WTC11 (cell line): ENCODE measurements at regions not wholly inside any gene's neighbourhood (a gene's known extent, or its start where the extent isn't known, plus 50 kb on each side); places are given as distances from the start of the nearest gene placed in this dataset.

ENCODE experiments used
- ATAC-seq: fragments of 200-7000 bp; cut with Tn5 transposase; 2 replicates; pipeline ENCODE4 v1.10.0; 2021; ENCODE audit warnings: mild to moderate bottlenecking, moderate library complexity
- CTCF ChIA-PET: fragments of 300-600 bp; sonication (Branson Sonifier 250); formaldehyde crosslinking; loops from one replicate; lab custom pipeline; 2021; ENCODE audit warnings: antibody characterized with exemption; lab: Charles Lee
- POLR2A ChIA-PET: fragments of 350-600 bp; sonication (Branson Sonifier 250); formaldehyde crosslinking; loops from one replicate; lab custom pipeline; 2021; ENCODE audit warnings: antibody characterized with exemption; lab: Charles Lee
- DNase-seq: peaks from one replicate; pipeline ENCODE4 v3.0.0; 2021; ENCODE audit warnings: low spot score
- H3K27ac Mint-ChIP-seq: 2 replicates; pipeline ENCODE4 v1.8.0; 2021; ENCODE audit warnings: mixed read lengths
- H3K27me3 Mint-ChIP-seq: 2 replicates; pipeline ENCODE4 v1.8.0; 2021; ENCODE audit warnings: low read depth, mild to moderate bottlenecking, moderate library complexity, mixed read lengths
- H3K36me3 Mint-ChIP-seq: 2 replicates; pipeline ENCODE4 v1.8.0; 2021; ENCODE audit warnings: mixed read lengths
- H3K4me1 Mint-ChIP-seq: 2 replicates; pipeline ENCODE4 v1.8.0; 2022; ENCODE audit warnings: mixed read lengths
- H3K4me3 Mint-ChIP-seq: 2 replicates; pipeline ENCODE4 v1.8.0; 2021; ENCODE audit warnings: mild to moderate bottlenecking, moderate library complexity, mixed read lengths
- H3K9me3 Mint-ChIP-seq: 2 replicates; pipeline ENCODE4 v1.8.0; 2021; ENCODE audit warnings: mixed read lengths
- AFF4 ChIP-seq: sonication (generic); formaldehyde crosslinking; IDR thresholded peaks from 2 replicates; pipeline ENCODE4 v1.8.1; 2023; ENCODE audit warnings: mild to moderate bottlenecking, missing genetic modification reagents, borderline replicate concordance
- ATF3 ChIP-seq: sonication (generic); formaldehyde crosslinking; conservative IDR thresholded peaks from 2 replicates; pipeline ENCODE4 v1.8.1; 2022; ENCODE audit warnings: mild to moderate bottlenecking, missing genetic modification reagents
- CREB1 ChIP-seq: sonication (generic); formaldehyde crosslinking; IDR thresholded peaks from 2 replicates; pipeline ENCODE4 v1.8.0; 2023; ENCODE audit warnings: mild to moderate bottlenecking, missing genetic modification reagents
- FOXJ3 ChIP-seq: sonication (generic); formaldehyde crosslinking; IDR thresholded peaks from 2 replicates; pipeline ENCODE4 v1.9.0; 2021; ENCODE audit warnings: missing genetic modification reagents, mild to moderate bottlenecking, borderline replicate concordance
- FOXK1 ChIP-seq: sonication (generic); formaldehyde crosslinking; IDR thresholded peaks from 2 replicates; pipeline ENCODE4 v1.8.0; 2022; ENCODE audit warnings: mild to moderate bottlenecking, moderate library complexity, missing genetic modification reagents
- GABPB1 ChIP-seq: sonication (generic); formaldehyde crosslinking; IDR thresholded peaks from 2 replicates; pipeline ENCODE4 v1.8.1; 2023; ENCODE audit warnings: mild to moderate bottlenecking, missing genetic modification reagents
- GRHL2 ChIP-seq: fragments of 250-450 bp; sonication (Bioruptor Pico); IDR thresholded peaks from 2 replicates; pipeline ENCODE4 v1.8.0; 2022; ENCODE audit warnings: mild to moderate bottlenecking, moderate library complexity; ENCODE audit not compliant: insufficient replicate concordance, severe bottlenecking
- IRF1 ChIP-seq: sonication (generic); formaldehyde crosslinking; IDR thresholded peaks from 2 replicates; pipeline ENCODE4 v1.8.0; 2023; ENCODE audit warnings: missing genetic modification reagents
- JAZF1 ChIP-seq: fragments of 250-450 bp; sonication (Bioruptor Pico); IDR thresholded peaks from 2 replicates; pipeline ENCODE4 v1.9.0; 2021; ENCODE audit warnings: moderate library complexity, mild to moderate bottlenecking, inconsistent platforms
- MAX ChIP-seq: sonication (generic); formaldehyde crosslinking; IDR thresholded peaks from 2 replicates; pipeline ENCODE4 v1.8.0; 2022; ENCODE audit warnings: mild to moderate bottlenecking, missing genetic modification reagents
- MXD4 ChIP-seq: fragments of 250-450 bp; sonication (Bioruptor Pico); IDR thresholded peaks from 2 replicates; pipeline ENCODE4 v1.8.0; 2021; ENCODE audit warnings: mild to moderate bottlenecking, moderate library complexity, borderline replicate concordance
- NFATC4 ChIP-seq: fragments of 250-450 bp; sonication (Bioruptor Pico); IDR thresholded peaks from 2 replicates; pipeline ENCODE4 v1.9.0; 2021; ENCODE audit warnings: mild to moderate bottlenecking
- NR1H2 ChIP-seq: sonication (generic); formaldehyde crosslinking; IDR thresholded peaks from 2 replicates; pipeline ENCODE4 v1.9.0; 2021; ENCODE audit warnings: mild to moderate bottlenecking, moderate library complexity, missing genetic modification reagents
- NR2C2 ChIP-seq: sonication (generic); formaldehyde crosslinking; IDR thresholded peaks from 2 replicates; pipeline ENCODE4 v1.8.0; 2022; ENCODE audit warnings: mild to moderate bottlenecking, missing genetic modification reagents
- OVOL2 ChIP-seq: fragments of 250-450 bp; sonication (Bioruptor Pico); IDR thresholded peaks from 2 replicates; pipeline ENCODE4 v1.9.0; 2021; ENCODE audit warnings: mild to moderate bottlenecking, borderline replicate concordance
- PREB ChIP-seq: sonication (generic); formaldehyde crosslinking; IDR thresholded peaks from 2 replicates; pipeline ENCODE4 v1.8.1; 2022; ENCODE audit warnings: mild to moderate bottlenecking, missing genetic modification reagents, moderate library complexity, borderline replicate concordance
- PRRX2 ChIP-seq: fragments of 250-450 bp; sonication (Bioruptor Pico); IDR thresholded peaks from 2 replicates; pipeline ENCODE4 v1.8.0; 2021; ENCODE audit warnings: mild to moderate bottlenecking
- RORB ChIP-seq: fragments of 250-450 bp; sonication (Bioruptor Pico); IDR thresholded peaks from 2 replicates; pipeline ENCODE4 v1.9.0; 2021; ENCODE audit warnings: mild to moderate bottlenecking
- SMAD4 ChIP-seq: sonication (generic); formaldehyde crosslinking; IDR thresholded peaks from 2 replicates; pipeline ENCODE4 v1.8.0; 2022; ENCODE audit warnings: mild to moderate bottlenecking, missing genetic modification reagents
- TEAD4 ChIP-seq: sonication (generic); formaldehyde crosslinking; IDR thresholded peaks from 2 replicates; pipeline ENCODE4 v1.8.0; 2022; ENCODE audit warnings: mild to moderate bottlenecking, missing genetic modification reagents
- ZNF219 ChIP-seq: sonication (generic); formaldehyde crosslinking; IDR thresholded peaks from 2 replicates; pipeline ENCODE4 v1.8.0; 2023; ENCODE audit warnings: missing genetic modification reagents, mild to moderate bottlenecking, borderline replicate concordance
- ZNF281 ChIP-seq: sonication (generic); formaldehyde crosslinking; IDR thresholded peaks from 2 replicates; pipeline ENCODE4 v1.8.0; 2023; ENCODE audit warnings: mild to moderate bottlenecking, missing genetic modification reagents
- ZNF512 ChIP-seq: sonication (generic); formaldehyde crosslinking; IDR thresholded peaks from 2 replicates; pipeline ENCODE4 v1.8.1; 2022; ENCODE audit warnings: missing genetic modification reagents, borderline replicate concordance

GRCh38 chr6:112690497-112691202, 343.5 kb downstream of the RFPL4B start:
- no peak for ATAC-seq
- Mint-ChIP-seq H3K4me3 (no peak overlapping the region), H3K36me3 (peaks cover 5% of the 10 kb centered on the region; the same call in 1 of the 2 replicates), H3K4me1 (0 out of 2 replicates have a peak, but pooled peaks cover 3% of the 10 kb centered on the region), H3K27ac (no peak overlapping the region), H3K9me3 (peaks cover 6% of the 10 kb centered on the region), H3K27me3 (no peaks in the 10 kb centered on the region)
- ChIA-PET POLR2A (no interaction called here), CTCF (no interaction called here)
- TF ChIP-seq OVOL2 (CRISPR knock-in tag), result no peak
- no peak for TF ChIP-seq MXD4
- TF ChIP-seq ATF3 (CRISPR knock-in tag), result no peak
- TF ChIP-seq TEAD4 (CRISPR knock-in tag), result no peak
- no peak for TF ChIP-seq GRHL2
- no peak for TF ChIP-seq GABPB1 (CRISPR knock-in tag)
- TF ChIP-seq ZNF281 (CRISPR knock-in tag), result no peak
- no peak for TF ChIP-seq CREB1 (CRISPR knock-in tag)
- no peak for TF ChIP-seq PRRX2 (CRISPR knock-in tag)
- TF ChIP-seq ZNF512 (CRISPR knock-in tag), result no peak
- DNase-seq, result no peak

- peaks cover 6% of the 10 kb centered on the region for H3K9me3 Mint-ChIP-seq
- no peak overlapping the region for H3K4me3 Mint-ChIP-seq
- 0 out of 2 replicates have a peak, but pooled peaks cover 3% of the 10 kb centered on the region for H3K4me1 Mint-ChIP-seq
- H3K27me3 Mint-ChIP-seq, result no peaks in the 10 kb centered on the region
- TF ChIP-seq JAZF1 (no peak), IRF1 (CRISPR knock-in tag) (no peak), NFATC4 (CRISPR knock-in tag) (no peak), ZNF219 (CRISPR knock-in tag) (no peak), SMAD4 (CRISPR knock-in tag) (no peak), RORB (CRISPR knock-in tag) (no peak), AFF4 (CRISPR knock-in tag) (no peak), FOXJ3 (no peak), MAX (no peak), NR2C2 (no peak), NR1H2 (CRISPR knock-in tag) (no peak), FOXK1 (CRISPR knock-in tag) (no peak), CREB1 (CRISPR knock-in tag) (no peak), PREB (CRISPR knock-in tag) (no peak), OVOL2 (CRISPR knock-in tag) (no peak)
- TF ChIP-seq, all 79 proteins: peak for 0
- H3K27ac Mint-ChIP-seq, result no peak overlapping the region
- ChIA-PET CTCF (no interaction called here), POLR2A (no interaction called here)
- ATAC-seq, result no peak
- no peak for DNase-seq
- H3K36me3 Mint-ChIP-seq, result peaks cover 5% of the 10 kb centered on the region; the same call in 1 of the 2 replicates
Observed at GRCh38 chr6:112691289-112691688, 344.2 kb downstream of the RFPL4B start.
